Left colon (tissue), 2 donors: ENCODE measurements at regions not wholly inside any gene's neighbourhood (a gene's known extent, or its start where the extent isn't known, plus 50 kb on each side); places are given as distances from the start of the nearest gene placed in this dataset.
"Not testable (repeated sequence)": the region's sequence is repeated elsewhere in the genome, so short reads cannot be mapped to it uniquely, and the experiment has no call there.

Experiments
- ATAC-seq: fragments of 200-7000 bp; cut with Tn5 transposase; one replicate; pipeline ENCODE4 v1.9.1; 2020; ENCODE audit warnings: mild to moderate bottlenecking, moderate library complexity
- DNase-seq, 2 donors: peaks; one replicate each; pipeline ENCODE4 v3.0.0-alpha.2; 2020
- intact Hi-C, 2 donors: fragments of 100-400 bp; cut with DNase I in 1 of 2; cut with micrococcal nuclease in 1 of 2; formaldehyde crosslinking; loops; one replicate each; pipeline versions ENCODE4 v1.11.2 to v1.14.0; 2022; cut with DNase I, micrococcal nuclease
- donor health status: DM: no; HTN: no; CAD: no.
- donor health status: DM: yes; HTN: yes; CAD: no.

GRCh38 chr3:152693521-152694250 lies 141.2 kb upstream of the P2RY1 start:
- intact Hi-C loops, ATAC-seq, DNase-seq: not testable (repeated sequence)

DNA sequence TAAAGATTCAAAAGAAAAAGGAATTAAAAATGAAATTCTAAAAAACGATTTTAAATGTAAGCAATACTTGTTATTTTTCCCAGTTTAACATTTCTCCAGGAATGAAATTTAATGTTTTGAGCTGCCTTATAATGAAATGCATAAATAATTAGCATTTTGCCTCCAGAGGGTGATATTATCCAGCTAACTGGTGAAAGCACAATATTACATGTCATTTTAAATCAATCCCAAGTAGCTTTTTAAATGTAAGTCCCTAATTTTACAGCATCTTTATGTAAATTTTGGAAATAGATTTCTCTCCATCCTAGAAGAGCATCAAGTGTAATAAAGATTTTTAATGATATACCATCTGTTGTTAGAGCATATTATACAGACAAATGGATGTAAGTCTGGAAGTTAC lies 139.1 kb upstream of the P2RY1 start:
- DNase-seq = no peak
- ATAC-seq = no peak
- intact Hi-C loops = no loop called here

DNA sequence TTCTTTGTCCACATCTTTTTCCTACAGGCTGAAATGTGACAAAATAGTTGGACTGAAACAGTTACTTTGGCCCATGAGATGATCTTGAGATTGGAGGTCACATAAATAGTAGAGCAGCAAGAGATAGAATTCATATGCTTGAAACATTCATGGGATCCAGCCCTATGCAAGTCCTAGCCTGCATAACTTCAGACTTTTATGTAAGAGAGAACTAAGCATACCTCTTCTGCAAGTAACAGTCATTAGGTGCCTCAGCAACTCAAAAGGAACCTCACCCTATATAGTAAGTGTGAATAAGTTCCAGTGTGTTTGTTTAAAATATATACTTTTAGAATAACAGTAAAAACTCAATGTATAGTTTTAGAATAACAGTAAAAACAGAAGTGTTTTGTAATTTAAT lies 138.0 kb upstream of the P2RY1 start:
- DNase-seq (no peak), ATAC-seq (no peak)
- intact Hi-C loops = no loop called here

GRCh38 chr3:152703245-152703890 lies 131.6 kb upstream of the P2RY1 start:
- ATAC-seq (no peak), DNase-seq (no peak)
- intact Hi-C loops = no loop called here

DNA sequence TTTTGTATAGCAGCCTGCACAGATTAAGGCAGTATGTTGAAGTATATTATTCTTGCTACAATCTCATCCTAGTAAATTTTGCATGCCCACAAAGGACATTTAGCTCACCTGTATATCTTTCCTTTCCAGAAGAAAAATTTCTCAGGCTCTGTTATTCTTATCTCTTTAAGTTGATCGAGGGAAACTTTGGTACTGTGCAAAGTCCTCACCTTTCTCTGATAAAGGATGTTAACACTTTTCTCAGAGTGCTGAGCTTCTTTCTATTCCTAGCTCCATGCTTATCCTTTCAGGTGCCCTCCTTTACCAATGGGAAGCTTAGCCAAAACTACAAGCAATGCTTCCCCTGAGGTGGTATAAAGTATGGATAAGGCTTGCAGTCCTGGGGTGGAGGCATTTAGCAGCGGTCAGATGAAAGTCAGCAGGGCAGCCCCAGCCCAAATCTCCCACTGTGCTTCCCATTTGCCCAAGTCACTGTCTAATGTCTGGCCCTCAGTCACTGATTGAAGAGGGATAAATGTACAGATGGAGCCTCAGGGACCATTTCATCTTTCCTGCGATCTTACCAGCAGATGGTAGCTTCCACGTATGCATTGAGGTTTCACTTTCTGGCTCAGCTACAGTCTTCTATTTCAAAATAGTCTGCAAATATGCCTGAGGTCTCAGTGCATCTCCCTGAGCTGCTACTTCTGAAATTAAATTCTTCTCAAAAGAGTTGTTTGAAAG lies 127.8 kb upstream of the P2RY1 start:
- ATAC-seq = no peak
- no peak for DNase-seq
- intact Hi-C loops = no loop called here

- intact Hi-C loops = no loop called here
- DNase-seq = no peak
- no peak for ATAC-seq
These were observed 125.3 kb upstream of the P2RY1 start for GRCh38 chr3:152709659-152710058.

GRCh38 chr3:152710549-152710948 lies 124.4 kb upstream of the P2RY1 start:
- intact Hi-C loops = no loop called here
- no peak for ATAC-seq
- DNase-seq = no peak

- intact Hi-C loops = no loop called here
- DNase-seq (no peak), ATAC-seq (no peak)
These were observed 120.9 kb upstream of the P2RY1 start for GRCh38 chr3:152713989-152714388.

- no peak for ATAC-seq
- intact Hi-C loops = no loop called here
- no peak for DNase-seq
These were observed 120.4 kb upstream of the P2RY1 start for GRCh38 chr3:152714507-152714906.

DNA sequence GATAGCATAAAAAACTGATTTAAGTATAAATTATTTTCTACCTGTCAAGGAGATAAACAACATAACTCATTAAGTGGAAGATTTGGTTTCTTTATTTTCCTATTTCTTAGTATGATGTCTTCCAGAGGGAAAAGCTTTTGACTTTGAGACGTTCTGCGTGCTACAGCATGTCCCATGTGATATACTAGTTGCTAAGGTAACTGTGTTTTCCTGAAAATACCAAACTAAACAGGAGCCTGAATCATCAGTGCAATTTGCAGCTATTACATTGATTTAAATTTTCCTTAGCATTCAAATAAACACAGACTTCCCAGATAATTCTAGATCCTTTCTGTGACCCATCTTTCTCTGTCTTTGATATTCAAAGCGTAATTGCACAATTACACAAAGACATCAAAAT lies 117.7 kb upstream of the P2RY1 start:
- DNase-seq = no peak
- ATAC-seq = no peak
- intact Hi-C loops = no loop called here

DNA sequence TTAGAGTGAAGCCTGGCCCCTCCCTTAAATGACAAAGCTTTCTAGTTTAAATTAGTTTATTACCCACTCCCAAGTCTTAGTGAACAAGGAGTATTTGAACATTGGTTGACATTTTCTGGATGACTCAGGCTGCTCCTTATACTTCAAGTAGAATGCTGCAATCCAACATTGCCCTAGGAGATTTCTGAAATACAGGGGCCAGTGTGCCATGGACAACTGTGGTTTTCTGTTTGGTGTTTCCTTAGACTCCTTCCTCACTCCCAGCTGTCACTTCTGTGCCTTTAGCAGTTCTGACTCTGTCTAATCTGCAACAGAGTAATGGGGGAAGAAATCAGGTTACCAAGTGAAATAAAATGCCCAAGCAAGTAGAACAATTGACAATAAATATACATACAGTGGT lies 116.1 kb upstream of the P2RY1 start:
- intact Hi-C loops = no loop called here
- ATAC-seq (no peak), DNase-seq (no peak)

DNA sequence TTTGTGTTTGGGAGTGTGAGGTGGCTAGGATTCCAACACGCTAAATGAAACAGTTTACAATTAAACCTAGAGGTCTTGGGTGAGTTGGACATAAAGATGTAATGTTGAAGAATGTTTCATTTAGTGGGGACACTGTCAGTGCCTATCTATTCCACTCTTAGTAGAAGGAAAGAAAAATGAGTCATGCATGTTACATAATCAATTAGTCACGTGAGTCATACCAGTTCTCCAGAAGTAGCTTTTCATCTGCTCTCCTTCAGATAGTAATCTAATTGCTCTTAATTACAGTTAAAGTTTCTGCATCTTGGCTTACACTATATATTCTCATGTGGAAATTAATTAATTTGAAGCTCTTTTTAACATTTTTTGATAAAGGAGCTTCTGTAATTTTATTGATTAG lies 115.7 kb upstream of the P2RY1 start:
- ATAC-seq (no peak), DNase-seq (no peak)
- intact Hi-C loops = no loop called here

- intact Hi-C loops = no loop called here
- no peak for ATAC-seq
- no peak for DNase-seq
These were observed 113.8 kb upstream of the P2RY1 start for GRCh38 chr3:152720951-152721718.

DNA sequence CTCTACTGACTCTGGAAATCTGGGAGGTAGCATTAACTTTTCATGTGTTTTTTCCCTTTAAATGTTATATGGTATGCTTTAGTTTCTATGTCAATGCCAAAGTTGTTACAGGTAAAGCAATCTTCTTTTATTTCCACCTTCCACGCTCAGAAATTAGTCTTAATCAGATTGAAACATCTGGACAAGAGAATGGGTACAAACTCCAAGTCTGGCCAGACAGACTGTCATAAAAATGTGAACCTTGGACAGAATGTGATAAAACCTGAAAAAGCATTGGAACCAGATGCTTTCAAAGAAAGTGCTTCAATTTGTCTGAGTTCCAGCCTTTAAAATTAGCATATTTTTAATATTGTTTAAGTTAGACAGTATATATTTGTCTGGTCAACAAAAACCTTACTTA lies 110.7 kb upstream of the P2RY1 start:
- ATAC-seq = peak; percentile 92

GRCh38 chr3:152728231-152728980 lies 106.5 kb upstream of the P2RY1 start:
- intact Hi-C loops = no loop called here
- no peak for ATAC-seq
- DNase-seq = no peak

More for the DNA sequence above, 110.7 kb upstream of the P2RY1 start:
- no peak for DNase-seq
- intact Hi-C loops = no loop called here

GRCh38 chr3:152729906-152730305 lies 105.0 kb upstream of the P2RY1 start:
- intact Hi-C loops = no loop called here
- DNase-seq (no peak), ATAC-seq (no peak)

DNA sequence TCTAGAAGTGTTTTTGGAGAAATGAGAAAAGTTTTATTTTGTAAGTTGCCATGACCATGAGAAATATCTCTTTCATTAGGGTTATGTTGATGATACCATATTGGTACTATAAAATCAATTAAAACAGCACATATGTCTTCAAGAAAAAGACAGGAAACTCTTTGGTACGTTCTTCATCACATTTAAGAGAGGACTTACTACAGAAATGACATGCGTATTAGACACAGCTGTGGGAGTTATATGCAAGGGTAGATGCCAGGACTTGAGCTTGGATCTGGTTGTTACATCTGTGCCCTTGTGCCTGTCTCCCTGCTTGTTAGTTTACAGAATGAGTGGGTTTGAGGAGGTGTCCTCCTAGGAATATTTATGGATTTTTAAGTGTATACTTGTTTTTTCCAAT lies 103.4 kb upstream of the P2RY1 start:
- intact Hi-C loops = no loop called here
- ATAC-seq (no peak), DNase-seq (no peak)

DNA sequence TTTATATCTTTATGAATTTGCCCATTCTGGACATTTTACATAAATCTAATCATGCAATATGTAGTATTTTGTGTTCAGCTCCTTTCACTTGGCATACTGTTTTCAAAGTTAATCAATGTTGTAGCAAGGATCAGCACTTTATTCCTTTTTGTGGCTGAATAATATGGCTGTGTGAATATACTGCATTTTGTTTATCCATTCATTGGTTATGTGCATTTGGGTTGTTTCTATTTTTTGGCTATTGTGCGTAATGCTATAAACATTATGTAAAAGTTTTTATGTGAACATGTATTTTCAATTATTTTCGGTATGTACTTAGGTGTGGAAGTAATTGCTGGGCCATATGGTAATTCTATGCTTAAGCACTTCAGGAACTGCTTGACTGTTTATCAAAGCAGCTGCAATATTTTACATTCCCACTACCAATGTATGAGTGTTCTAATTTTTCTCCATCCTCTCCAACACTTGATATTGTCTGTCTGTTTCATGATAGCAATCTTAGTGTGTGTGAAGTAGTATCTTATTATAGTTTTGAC lies 101.3 kb upstream of the P2RY1 start:
- ATAC-seq = no peak
- intact Hi-C loops = no loop called here
- no peak for DNase-seq
